WTC11 (cell line): ENCODE measurements at regions not wholly inside any gene's neighbourhood (a gene's known extent, or its start where the extent isn't known, plus 50 kb on each side); places are given as distances from the start of the nearest gene placed in this dataset.

Source experiments
- EMX1 ChIP-seq: fragments of 250-450 bp; sonication (Bioruptor Pico); IDR thresholded peaks from 2 replicates; pipeline ENCODE4 v1.8.0; 2021; ENCODE audit warnings: mild to moderate bottlenecking
- FOXJ3 ChIP-seq: sonication (generic); formaldehyde crosslinking; IDR thresholded peaks from 2 replicates; pipeline ENCODE4 v1.9.0; 2021; ENCODE audit warnings: missing genetic modification reagents, mild to moderate bottlenecking, borderline replicate concordance
- TCF7 ChIP-seq: sonication (generic); formaldehyde crosslinking; IDR thresholded peaks from 2 replicates; pipeline ENCODE4 v1.8.0; 2022; ENCODE audit warnings: mild to moderate bottlenecking, low read depth, missing genetic modification reagents, moderate library complexity
- ZBTB43 ChIP-seq: sonication (generic); formaldehyde crosslinking; IDR thresholded peaks from 2 replicates; pipeline ENCODE4 v1.8.1; 2023; ENCODE audit warnings: mild to moderate bottlenecking, missing genetic modification reagents
- TF ChIP-seq, protein P1 (sequence below): fragments of 200-600 bp; IDR thresholded peaks from 2 replicates; pipeline ENCODE4 v1.8.0; 2022; ENCODE audit warnings: antibody characterized with exemption
- TF ChIP-seq, protein P2 (sequence below): fragments of 250-450 bp; sonication (Bioruptor Pico); IDR thresholded peaks from 2 replicates; pipeline ENCODE4 v1.9.0; 2021; ENCODE audit warnings: mild to moderate bottlenecking

- TF ChIP-seq, protein P1, sequence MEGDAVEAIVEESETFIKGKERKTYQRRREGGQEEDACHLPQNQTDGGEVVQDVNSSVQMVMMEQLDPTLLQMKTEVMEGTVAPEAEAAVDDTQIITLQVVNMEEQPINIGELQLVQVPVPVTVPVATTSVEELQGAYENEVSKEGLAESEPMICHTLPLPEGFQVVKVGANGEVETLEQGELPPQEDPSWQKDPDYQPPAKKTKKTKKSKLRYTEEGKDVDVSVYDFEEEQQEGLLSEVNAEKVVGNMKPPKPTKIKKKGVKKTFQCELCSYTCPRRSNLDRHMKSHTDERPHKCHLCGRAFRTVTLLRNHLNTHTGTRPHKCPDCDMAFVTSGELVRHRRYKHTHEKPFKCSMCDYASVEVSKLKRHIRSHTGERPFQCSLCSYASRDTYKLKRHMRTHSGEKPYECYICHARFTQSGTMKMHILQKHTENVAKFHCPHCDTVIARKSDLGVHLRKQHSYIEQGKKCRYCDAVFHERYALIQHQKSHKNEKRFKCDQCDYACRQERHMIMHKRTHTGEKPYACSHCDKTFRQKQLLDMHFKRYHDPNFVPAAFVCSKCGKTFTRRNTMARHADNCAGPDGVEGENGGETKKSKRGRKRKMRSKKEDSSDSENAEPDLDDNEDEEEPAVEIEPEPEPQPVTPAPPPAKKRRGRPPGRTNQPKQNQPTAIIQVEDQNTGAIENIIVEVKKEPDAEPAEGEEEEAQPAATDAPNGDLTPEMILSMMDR, result no peak
- TF ChIP-seq, protein P2, sequence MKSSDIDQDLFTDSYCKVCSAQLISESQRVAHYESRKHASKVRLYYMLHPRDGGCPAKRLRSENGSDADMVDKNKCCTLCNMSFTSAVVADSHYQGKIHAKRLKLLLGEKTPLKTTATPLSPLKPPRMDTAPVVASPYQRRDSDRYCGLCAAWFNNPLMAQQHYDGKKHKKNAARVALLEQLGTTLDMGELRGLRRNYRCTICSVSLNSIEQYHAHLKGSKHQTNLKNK, result no peak
- no peak for TF ChIP-seq FOXJ3
- no peak for TF ChIP-seq TCF7
- no peak for TF ChIP-seq EMX1 (CRISPR knock-in tag)
- no peak for TF ChIP-seq ZBTB43
Measured at GRCh38 chr9:85136507-85136906, 467.0 kb downstream of the NTRK2 start.
